Endothelial cell of umbilical vein (primary cell): ENCODE measurements at regions not wholly inside any gene's neighbourhood (a gene's known extent, or its start where the extent isn't known, plus 50 kb on each side); places are given as distances from the start of the nearest gene placed in this dataset.

Experiments
- BruUV-seq: library from RNA; stranded (reverse); fragments of 400-500 nt; replicated peaks from 2 replicates; lab custom pipeline; 2021; lab: Mats Ljungman, UMichigan
- CTCF ChIA-PET: fragments of 300-600, 350-600 bp; sonication (Branson Sonifier 250); formaldehyde crosslinking; loops from one replicate; lab custom pipeline; 2021; ENCODE audit warnings: antibody characterized with exemption, inconsistent platforms; lab: Charles Lee
- POLR2A ChIA-PET: fragments of 300-600, 350-600 bp; sonication (Branson Sonifier 250); formaldehyde crosslinking; loops from one replicate; lab custom pipeline; 2021; ENCODE audit warnings: antibody characterized with exemption, inconsistent platforms; lab: Charles Lee
- DNase-seq: peaks from one replicate; pipeline ENCODE4 v3.0.0-alpha.2; 2011; ENCODE audit warnings: low read depth, low spot score
- FAIRE-seq: peaks from 2 replicates; lab custom pipeline; 2011; peaks lifted over from hg19 to GRCh38; lab: Jason Lieb, UNC
- H2AFZ ChIP-seq: 2 replicates; pipeline ENCODE4 v1.6.0; 2012; ENCODE audit warnings: low read depth, low read length, control low read depth, inconsistent platforms
- H3K27ac ChIP-seq: 2 replicates; pipeline ENCODE4 v1.5.1; 2011; ENCODE audit warnings: low read depth, mild to moderate bottlenecking, control low read depth, low read length, moderate library complexity; ENCODE audit not compliant: insufficient read depth
- H3K27me3 ChIP-seq, 2 experiments: 2 replicates each; pipeline versions ENCODE4 v1.6.0 to v1.6.1; 2011; ENCODE audit warnings: low read length in 2 of 2, mixed read lengths in 1 of 2; ENCODE audit not compliant: control insufficient read depth in 2 of 2, insufficient read depth in 2 of 2
- H3K36me3 ChIP-seq, 2 experiments: 2 replicates in 1 of 2; 3 replicates in 1 of 2; pipeline ENCODE4 v1.5.1; 2011; ENCODE audit warnings: low read length in 2 of 2, mild to moderate bottlenecking in 1 of 2, moderate library complexity in 1 of 2; ENCODE audit not compliant: control insufficient read depth in 2 of 2, insufficient read depth in 2 of 2; ENCODE audit errors: extremely low read depth in 1 of 2
- H3K4me1 ChIP-seq: 3 replicates; pipeline ENCODE4 v1.5.1; 2011; ENCODE audit warnings: mild to moderate bottlenecking, low read length; ENCODE audit not compliant: control insufficient read depth, insufficient read depth; ENCODE audit errors: extremely low read depth
- H3K4me2 ChIP-seq: 2 replicates; pipeline ENCODE4 v1.6.1; 2011; ENCODE audit warnings: low read length, control low read depth, mixed read lengths; ENCODE audit not compliant: insufficient read depth
- H3K4me3 ChIP-seq, 3 experiments: fragments of 200-600 bp in 1 of 3; sonication (generic), shearing (Covaris generic) in 1 of 3; replicated peaks in 1 of 3; 2 replicates each; pipeline ENCODE4 v1.5.1; 2011 to 2016; ENCODE audit warnings: control low read depth in 3 of 3, low read length in 3 of 3, mild to moderate bottlenecking in 2 of 3, inconsistent platforms in 1 of 3, low read depth in 1 of 3, moderate library complexity in 1 of 3; ENCODE audit not compliant: insufficient read depth in 1 of 3
- H3K79me2 ChIP-seq: 2 replicates; pipeline ENCODE4 v1.6.0; 2012; ENCODE audit warnings: low read length, inconsistent platforms; ENCODE audit not compliant: control insufficient read depth, insufficient read depth
- H3K9ac ChIP-seq: replicated peaks from 2 replicates; pipeline ENCODE3; 2011; ENCODE audit warnings: low read length, control low read depth; ENCODE audit not compliant: insufficient read depth; ENCODE audit errors: extremely low read depth
- H3K9me1 ChIP-seq: replicated peaks from 3 replicates; pipeline ENCODE4 v1.6.0; 2011; ENCODE audit warnings: mild to moderate bottlenecking, low read length; ENCODE audit not compliant: control insufficient read depth, insufficient read depth; ENCODE audit errors: extremely low read depth
- H3K9me3 ChIP-seq: replicated peaks from 2 replicates; pipeline ENCODE4 v1.5.1; 2012; ENCODE audit warnings: low read length, inconsistent platforms; ENCODE audit not compliant: control insufficient read depth, insufficient read depth
- H4K20me1 ChIP-seq: replicated peaks from 2 replicates; pipeline ENCODE3; 2011; ENCODE audit warnings: mild to moderate bottlenecking, low read length; ENCODE audit not compliant: control insufficient read depth, insufficient read depth; ENCODE audit errors: extremely low read depth
- FOS ChIP-seq: IDR thresholded peaks from 2 replicates; pipeline ENCODE4 v1.6.1; 2011; ENCODE audit warnings: mild to moderate bottlenecking, low read length, moderate library complexity, borderline replicate concordance; ENCODE audit not compliant: insufficient read depth
- POLR2AphosphoS5 ChIP-seq: IDR thresholded peaks from 2 replicates; pipeline ENCODE4 v1.6.1; 2012; ENCODE audit warnings: low read depth, mild to moderate bottlenecking, control low read depth, low read length, moderate library complexity; ENCODE audit not compliant: insufficient read depth
- dilution Hi-C: fragments of 300-500 bp; cut with MboI; formaldehyde crosslinking; loops from one replicate; pipeline ENCODE4 v1.15.0; 2019; ENCODE audit warnings: low sequenced_read_pairs; ENCODE audit not compliant: extremely low pct_ligation_motif_present
- intact Hi-C: fragments of 100-400 bp; cut with micrococcal nuclease; formaldehyde crosslinking; loops from one replicate; pipeline ENCODE4 v1.10.0; 2022
- TF ChIP-seq, protein P1 (sequence below), 2 donors: IDR thresholded peaks; 1 replicate in 1 of 2; 2 replicates in 1 of 2; pipeline ENCODE4 v1.5.1; 2011; ENCODE audit warnings: low read length in 2 of 2, mild to moderate bottlenecking in 2 of 2, moderate library complexity in 2 of 2, control low read depth in 1 of 2, inconsistent platforms in 1 of 2, low read depth in 1 of 2; ENCODE audit not compliant: insufficient read depth in 1 of 2; ENCODE audit errors: extremely low read depth in 1 of 2
- TF ChIP-seq, protein P2 (sequence below): IDR thresholded peaks from 2 replicates; pipeline ENCODE4 v1.6.1; 2011; ENCODE audit not compliant: insufficient read depth, insufficient read length

DNA sequence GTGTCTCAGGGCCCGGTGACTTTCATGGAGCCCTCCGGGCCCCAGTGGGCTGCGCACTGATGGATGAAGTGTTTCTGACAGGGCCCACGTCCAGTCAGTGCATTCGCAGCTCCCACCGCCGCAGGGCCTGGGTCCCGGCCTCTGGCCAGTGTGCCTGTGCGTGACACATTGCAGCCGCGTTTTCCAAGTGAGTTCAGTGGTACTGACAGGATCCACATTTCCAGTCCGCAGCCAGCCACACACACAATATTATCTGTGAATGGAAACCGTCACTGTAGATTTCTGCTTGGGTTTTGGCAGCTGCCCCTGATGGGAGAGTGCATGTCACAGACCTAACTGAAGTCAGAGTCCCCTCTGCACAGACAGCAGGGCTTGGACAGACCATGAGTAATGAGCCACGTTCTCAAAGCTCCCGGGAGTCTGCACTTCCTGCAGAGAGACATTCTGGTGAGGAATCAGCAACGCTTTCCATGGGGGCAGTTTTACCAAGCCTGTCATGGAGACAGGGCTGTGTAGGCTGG lies 171.4 kb downstream of the MYLK4 start:
- POLR2A ChIA-PET: no interaction called here
- dilution Hi-C loops: no loop called here

More for the DNA sequence above, 171.4 kb downstream of the MYLK4 start:
- Histone ChIP-seq H4K20me1 (no peaks in the 10 kb centered on the region), H3K36me3 (no peaks in the 10 kb centered on the region), H3K27me3 (no peaks in the 10 kb centered on the region), H3K4me2 (no peak overlapping the region), H3K79me2 (no peaks in the 10 kb centered on the region), H3K9me1 (no peaks in the 10 kb centered on the region), H3K4me3 (no peak overlapping the region), H2AFZ (peak overlapping the region; percentile 24), H3K9me3 (no peaks in the 10 kb centered on the region), H3K9ac (no peak overlapping the region), H3K27ac (peak overlapping the region; percentile 69), H3K4me1 (peaks cover 44% of the 10 kb centered on the region)
- FAIRE-seq (peak; percentile 76), DNase-seq (peak; percentile 21)
- intact Hi-C loops: loop anchor here (1.0 to 5.0 kb wide), 2 partner anchors 51 to 982 kb away; no protein-coding TSS in a partner anchor
- TF ChIP-seq, protein P1, sequence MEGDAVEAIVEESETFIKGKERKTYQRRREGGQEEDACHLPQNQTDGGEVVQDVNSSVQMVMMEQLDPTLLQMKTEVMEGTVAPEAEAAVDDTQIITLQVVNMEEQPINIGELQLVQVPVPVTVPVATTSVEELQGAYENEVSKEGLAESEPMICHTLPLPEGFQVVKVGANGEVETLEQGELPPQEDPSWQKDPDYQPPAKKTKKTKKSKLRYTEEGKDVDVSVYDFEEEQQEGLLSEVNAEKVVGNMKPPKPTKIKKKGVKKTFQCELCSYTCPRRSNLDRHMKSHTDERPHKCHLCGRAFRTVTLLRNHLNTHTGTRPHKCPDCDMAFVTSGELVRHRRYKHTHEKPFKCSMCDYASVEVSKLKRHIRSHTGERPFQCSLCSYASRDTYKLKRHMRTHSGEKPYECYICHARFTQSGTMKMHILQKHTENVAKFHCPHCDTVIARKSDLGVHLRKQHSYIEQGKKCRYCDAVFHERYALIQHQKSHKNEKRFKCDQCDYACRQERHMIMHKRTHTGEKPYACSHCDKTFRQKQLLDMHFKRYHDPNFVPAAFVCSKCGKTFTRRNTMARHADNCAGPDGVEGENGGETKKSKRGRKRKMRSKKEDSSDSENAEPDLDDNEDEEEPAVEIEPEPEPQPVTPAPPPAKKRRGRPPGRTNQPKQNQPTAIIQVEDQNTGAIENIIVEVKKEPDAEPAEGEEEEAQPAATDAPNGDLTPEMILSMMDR (IDR thresholded peaks at IDR 0.05; ENCODE audit: extremely low read depth in 1 of 2, insufficient read depth in 1 of 2, low read depth in 1 of 2, low read length in 2 of 2): no peak
- TF ChIP-seq POLR2AphosphoS5: peak; percentile 5
- no peak for TF ChIP-seq FOS
- TF ChIP-seq, protein P2, sequence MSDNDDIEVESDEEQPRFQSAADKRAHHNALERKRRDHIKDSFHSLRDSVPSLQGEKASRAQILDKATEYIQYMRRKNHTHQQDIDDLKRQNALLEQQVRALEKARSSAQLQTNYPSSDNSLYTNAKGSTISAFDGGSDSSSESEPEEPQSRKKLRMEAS: no peak
- BruUV-seq: no TSS peak
- CTCF ChIA-PET: interaction anchor here (0.6 to 2.7 kb wide), 2 partner anchors 41 to 55 kb away, joined by 3 to 12 read pairs; no protein-coding TSS in a partner anchor
